RWPE2 (cell line): ENCODE measurements at regions not wholly inside any gene's neighbourhood (a gene's known extent, or its start where the extent isn't known, plus 50 kb on each side); places are given as distances from the start of the nearest gene placed in this dataset.

Experiments used
- ATAC-seq: fragments of 200-7000 bp; cut with Tn5 transposase; 3 replicates; pipeline ENCODE4 v1.9.1; 2021; ENCODE audit warnings: low read depth
- DNase-seq: peaks from one replicate; pipeline ENCODE4 v3.0.0-alpha.2; 2020; ENCODE audit warnings: low spot score
- H3K27ac ChIP-seq: fragments of 450-650 bp; 2 replicates; pipeline ENCODE4 v1.5.1; 2017; ENCODE audit warnings: mild to moderate bottlenecking; ENCODE audit not compliant: poor library complexity, severe bottlenecking
- H3K27me3 ChIP-seq: fragments of 250-450 bp; sonication (Bioruptor Pico); 2 replicates; pipeline ENCODE4 v1.5.1; 2021; ENCODE audit warnings: mild to moderate bottlenecking, moderate library complexity; ENCODE audit not compliant: insufficient read depth, poor library complexity, severe bottlenecking
- H3K36me3 ChIP-seq: fragments of 250-450 bp; sonication (Bioruptor Pico); 2 replicates; pipeline ENCODE4 v1.5.1; 2020; ENCODE audit warnings: low read depth, mild to moderate bottlenecking, moderate library complexity
- H3K4me1 ChIP-seq: fragments of 250-450 bp; sonication (Bioruptor Pico); 2 replicates; pipeline ENCODE4 v1.5.1; 2021; ENCODE audit warnings: mild to moderate bottlenecking, moderate library complexity; ENCODE audit not compliant: insufficient read depth, poor library complexity, severe bottlenecking
- H3K4me3 ChIP-seq: fragments of 250-450 bp; sonication (Bioruptor Pico); 2 replicates; pipeline ENCODE4 v1.5.1; 2021; ENCODE audit warnings: mild to moderate bottlenecking, moderate library complexity; ENCODE audit not compliant: severe bottlenecking
- H3K9me3 ChIP-seq: fragments of 250-450 bp; sonication (Bioruptor Pico); 2 replicates; pipeline ENCODE4 v1.5.1; 2021; ENCODE audit warnings: mild to moderate bottlenecking, moderate library complexity; ENCODE audit not compliant: severe bottlenecking
- TF ChIP-seq, protein P1 (sequence below): fragments of 450-650 bp; IDR thresholded peaks from one replicate; pipeline ENCODE4 v1.5.1; 2017; ENCODE audit warnings: mild to moderate bottlenecking, moderate library complexity; ENCODE audit not compliant: poor library complexity, severe bottlenecking

DNA sequence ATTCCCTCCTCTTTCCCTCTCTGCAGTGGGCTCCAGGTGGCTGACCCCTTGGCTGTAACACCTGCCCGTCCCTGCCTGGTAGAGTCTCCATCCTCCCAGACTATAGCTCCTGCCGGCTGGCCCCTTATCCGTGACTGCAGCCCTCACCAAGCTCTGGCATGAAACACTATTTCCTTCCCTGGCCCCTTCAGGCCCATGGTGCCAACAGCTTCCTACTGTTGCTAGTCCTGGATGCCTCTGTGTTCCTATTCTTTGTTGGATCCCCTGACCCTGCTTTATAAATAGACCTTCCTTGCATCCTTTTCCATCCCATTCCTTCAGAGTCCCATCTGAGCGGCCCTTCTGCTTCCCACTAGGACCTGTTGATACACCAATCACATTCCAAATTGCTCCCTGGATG lies 195.0 kb downstream of the ZNF326 start:
- Histone ChIP-seq H3K27me3 (peaks cover 9% of the 10 kb centered on the region), H3K4me3 (no peak overlapping the region), H3K36me3 (no peaks in the 10 kb centered on the region), H3K4me1 (no peaks in the 10 kb centered on the region), H3K9me3 (no peaks in the 10 kb centered on the region), H3K27ac (no peak overlapping the region)
- no peak for DNase-seq
- no peak for ATAC-seq
- TF ChIP-seq, protein P1, sequence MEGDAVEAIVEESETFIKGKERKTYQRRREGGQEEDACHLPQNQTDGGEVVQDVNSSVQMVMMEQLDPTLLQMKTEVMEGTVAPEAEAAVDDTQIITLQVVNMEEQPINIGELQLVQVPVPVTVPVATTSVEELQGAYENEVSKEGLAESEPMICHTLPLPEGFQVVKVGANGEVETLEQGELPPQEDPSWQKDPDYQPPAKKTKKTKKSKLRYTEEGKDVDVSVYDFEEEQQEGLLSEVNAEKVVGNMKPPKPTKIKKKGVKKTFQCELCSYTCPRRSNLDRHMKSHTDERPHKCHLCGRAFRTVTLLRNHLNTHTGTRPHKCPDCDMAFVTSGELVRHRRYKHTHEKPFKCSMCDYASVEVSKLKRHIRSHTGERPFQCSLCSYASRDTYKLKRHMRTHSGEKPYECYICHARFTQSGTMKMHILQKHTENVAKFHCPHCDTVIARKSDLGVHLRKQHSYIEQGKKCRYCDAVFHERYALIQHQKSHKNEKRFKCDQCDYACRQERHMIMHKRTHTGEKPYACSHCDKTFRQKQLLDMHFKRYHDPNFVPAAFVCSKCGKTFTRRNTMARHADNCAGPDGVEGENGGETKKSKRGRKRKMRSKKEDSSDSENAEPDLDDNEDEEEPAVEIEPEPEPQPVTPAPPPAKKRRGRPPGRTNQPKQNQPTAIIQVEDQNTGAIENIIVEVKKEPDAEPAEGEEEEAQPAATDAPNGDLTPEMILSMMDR: no peak

DNA sequence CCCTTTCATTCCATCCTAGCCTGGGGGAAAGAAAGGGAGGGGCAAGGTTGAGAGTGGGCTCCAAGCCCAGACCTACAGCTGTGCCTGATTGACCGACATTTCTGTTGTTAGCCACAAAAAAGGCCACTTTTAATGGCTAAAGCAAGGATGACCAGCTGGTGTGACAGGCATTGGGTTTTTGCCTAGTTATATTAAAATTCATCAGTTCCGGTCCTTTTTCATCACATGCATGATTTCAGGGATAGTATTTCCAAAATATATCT lies 192.3 kb downstream of the ZNF326 start:
- Histone ChIP-seq H3K4me1 (no peaks in the 10 kb centered on the region), H3K9me3 (no peaks in the 10 kb centered on the region), H3K27me3 (peaks cover 14% of the 10 kb centered on the region), H3K4me3 (no peak overlapping the region), H3K27ac (no peak overlapping the region), H3K36me3 (no peaks in the 10 kb centered on the region)
- DNase-seq: no peak
- no peak for ATAC-seq
- TF ChIP-seq, protein P1: no peak

GRCh38 chr1:90186506-90187322 lies 191.8 kb downstream of the ZNF326 start:
- Histone ChIP-seq H3K4me1 (no peaks in the 10 kb centered on the region), H3K36me3 (no peaks in the 10 kb centered on the region), H3K9me3 (no peaks in the 10 kb centered on the region), H3K4me3 (no peak overlapping the region), H3K27ac (no peak overlapping the region), H3K27me3 (peaks cover 14% of the 10 kb centered on the region)
- ATAC-seq: no peak
- no peak for DNase-seq
- TF ChIP-seq, protein P1: no peak

GRCh38 chr1:90176530-90176929 lies 181.6 kb downstream of the ZNF326 start:
- ATAC-seq (no peak), DNase-seq (no peak)
- H3K9me3 ChIP-seq: no peaks in the 10 kb centered on the region

More at GRCh38 chr1:90176530-90176929, 181.6 kb downstream of the ZNF326 start:
- H3K4me1 ChIP-seq: no peaks in the 10 kb centered on the region
- H3K27me3 ChIP-seq: peaks cover 4% of the 10 kb centered on the region
- no peaks in the 10 kb centered on the region for H3K36me3 ChIP-seq
- TF ChIP-seq, protein P1: no peak
- no peak overlapping the region for H3K27ac ChIP-seq
- no peak overlapping the region for H3K4me3 ChIP-seq
